ENCODE measurements at regions not wholly inside any gene's neighbourhood (a gene's known extent, or its start where the extent isn't known, plus 50 kb on each side); places are given as distances from the start of the nearest gene placed in this dataset.

- H3K36me3 ChIP-seq (ENCODE audit: control insufficient read depth, insufficient read depth, low read length) = no peaks in the 10 kb centered on the region
- H3K27ac ChIP-seq (ENCODE audit: low read depth, low read length) = no peak overlapping the region
- H3K4me1 ChIP-seq (ENCODE audit: control insufficient read depth, insufficient read depth, low read length) = no peaks in the 10 kb centered on the region
- H3K9ac ChIP-seq (ENCODE audit: low read depth, low read length) = no peak overlapping the region
- H3K9me3 ChIP-seq (ENCODE audit: control insufficient read depth, insufficient read depth, low read length) = no peaks in the 10 kb centered on the region
- H3K4me3 ChIP-seq (ENCODE audit: low read depth, low read length) = no peak overlapping the region
- H3K27me3 ChIP-seq (ENCODE audit: control insufficient read depth, insufficient read depth, low read length) = no peaks in the 10 kb centered on the region
Observed at GRCh38 chr2:67836866-67837265, 225.9 kb downstream of the C1D start.

GRCh38 chr2:67838205-67838604, 224.6 kb downstream of the C1D start:
- no peak overlapping the region for H3K27ac ChIP-seq (ENCODE audit: low read depth, low read length)
- no peaks in the 10 kb centered on the region for H3K9me3 ChIP-seq (ENCODE audit: control insufficient read depth, insufficient read depth, low read length)
- no peak overlapping the region for H3K9ac ChIP-seq (ENCODE audit: low read depth, low read length)
- H3K36me3 ChIP-seq (ENCODE audit: control insufficient read depth, insufficient read depth, low read length) = no peaks in the 10 kb centered on the region
- no peaks in the 10 kb centered on the region for H3K27me3 ChIP-seq (ENCODE audit: control insufficient read depth, insufficient read depth, low read length)
- H3K4me1 ChIP-seq (ENCODE audit: control insufficient read depth, insufficient read depth, low read length) = no peaks in the 10 kb centered on the region
- no peak overlapping the region for H3K4me3 ChIP-seq (ENCODE audit: low read depth, low read length)

GRCh38 chr2:67839242-67839641, 223.6 kb downstream of the C1D start:
- Histone ChIP-seq H3K36me3 (ENCODE audit: control insufficient read depth, insufficient read depth, low read length) (no peaks in the 10 kb centered on the region), H3K4me3 (ENCODE audit: low read depth, low read length) (no peak overlapping the region), H3K9ac (ENCODE audit: low read depth, low read length) (no peak overlapping the region), H3K9me3 (ENCODE audit: control insufficient read depth, insufficient read depth, low read length) (no peaks in the 10 kb centered on the region), H3K4me1 (ENCODE audit: control insufficient read depth, insufficient read depth, low read length) (no peaks in the 10 kb centered on the region), H3K27me3 (ENCODE audit: control insufficient read depth, insufficient read depth, low read length) (no peaks in the 10 kb centered on the region), H3K27ac (ENCODE audit: low read depth, low read length) (no peak overlapping the region)

GRCh38 chr2:67839668-67840067, 223.1 kb downstream of the C1D start:
- Histone ChIP-seq H3K27ac (ENCODE audit: low read depth, low read length) (no peak overlapping the region), H3K4me1 (ENCODE audit: control insufficient read depth, insufficient read depth, low read length) (no peaks in the 10 kb centered on the region), H3K36me3 (ENCODE audit: control insufficient read depth, insufficient read depth, low read length) (no peaks in the 10 kb centered on the region), H3K9ac (ENCODE audit: low read depth, low read length) (no peak overlapping the region), H3K9me3 (ENCODE audit: control insufficient read depth, insufficient read depth, low read length) (no peaks in the 10 kb centered on the region), H3K27me3 (ENCODE audit: control insufficient read depth, insufficient read depth, low read length) (no peaks in the 10 kb centered on the region), H3K4me3 (ENCODE audit: low read depth, low read length) (no peak overlapping the region)

- Histone ChIP-seq H3K4me1 (ENCODE audit: control insufficient read depth, insufficient read depth, low read length) (peaks cover 2% of the 10 kb centered on the region; the same call in 1 of the 2 replicates), H3K9ac (ENCODE audit: low read depth, low read length) (no peak overlapping the region), H3K27me3 (ENCODE audit: control insufficient read depth, insufficient read depth, low read length) (no peaks in the 10 kb centered on the region), H3K36me3 (ENCODE audit: control insufficient read depth, insufficient read depth, low read length) (no peaks in the 10 kb centered on the region), H3K27ac (ENCODE audit: low read depth, low read length) (no peak overlapping the region), H3K4me3 (ENCODE audit: low read depth, low read length) (no peak overlapping the region), H3K9me3 (ENCODE audit: control insufficient read depth, insufficient read depth, low read length) (no peaks in the 10 kb centered on the region)
Observed at GRCh38 chr2:67840460-67841068, 222.2 kb downstream of the C1D start.

- Histone ChIP-seq H3K36me3 (ENCODE audit: control insufficient read depth, insufficient read depth, low read length) (no peaks in the 10 kb centered on the region), H3K4me3 (ENCODE audit: low read depth, low read length) (no peak overlapping the region)
Observed at GRCh38 chr2:67841711-67842110, 221.1 kb downstream of the C1D start.

GRCh38 chr2:67842375-67842959, 220.3 kb downstream of the C1D start:
- Histone ChIP-seq H3K9ac (ENCODE audit: low read depth, low read length) (no peak overlapping the region), H3K27me3 (ENCODE audit: control insufficient read depth, insufficient read depth, low read length) (no peaks in the 10 kb centered on the region), H3K9me3 (ENCODE audit: control insufficient read depth, insufficient read depth, low read length) (no peaks in the 10 kb centered on the region), H3K27ac (ENCODE audit: low read depth, low read length) (no peak overlapping the region), H3K36me3 (ENCODE audit: control insufficient read depth, insufficient read depth, low read length) (no peaks in the 10 kb centered on the region), H3K4me3 (ENCODE audit: low read depth, low read length) (no peak overlapping the region), H3K4me1 (ENCODE audit: control insufficient read depth, insufficient read depth, low read length) (peaks cover 9% of the 10 kb centered on the region)

More at GRCh38 chr2:67841711-67842110, 221.1 kb downstream of the C1D start:
- H3K4me1 ChIP-seq (ENCODE audit: control insufficient read depth, insufficient read depth, low read length) = peaks cover 9% of the 10 kb centered on the region
- no peak overlapping the region for H3K9ac ChIP-seq (ENCODE audit: low read depth, low read length)
- no peaks in the 10 kb centered on the region for H3K27me3 ChIP-seq (ENCODE audit: control insufficient read depth, insufficient read depth, low read length)
- no peaks in the 10 kb centered on the region for H3K9me3 ChIP-seq (ENCODE audit: control insufficient read depth, insufficient read depth, low read length)
- H3K27ac ChIP-seq (ENCODE audit: low read depth, low read length) = no peak overlapping the region

- H3K9me3 ChIP-seq (ENCODE audit: control insufficient read depth, insufficient read depth, low read length) = no peaks in the 10 kb centered on the region
- H3K36me3 ChIP-seq (ENCODE audit: control insufficient read depth, insufficient read depth, low read length) = no peaks in the 10 kb centered on the region
- H3K9ac ChIP-seq (ENCODE audit: low read depth, low read length) = no peak overlapping the region
- no peaks in the 10 kb centered on the region for H3K27me3 ChIP-seq (ENCODE audit: control insufficient read depth, insufficient read depth, low read length)
- no peak overlapping the region for H3K27ac ChIP-seq (ENCODE audit: low read depth, low read length)
- peaks cover 9% of the 10 kb centered on the region for H3K4me1 ChIP-seq (ENCODE audit: control insufficient read depth, insufficient read depth, low read length)
- H3K4me3 ChIP-seq (ENCODE audit: low read depth, low read length) = no peak overlapping the region
Observed at GRCh38 chr2:67844024-67844540, 218.7 kb downstream of the C1D start.

- Histone ChIP-seq H3K9me3 (ENCODE audit: control insufficient read depth, insufficient read depth, low read length) (no peaks in the 10 kb centered on the region), H3K27me3 (ENCODE audit: control insufficient read depth, insufficient read depth, low read length) (no peaks in the 10 kb centered on the region), H3K9ac (ENCODE audit: low read depth, low read length) (no peak overlapping the region), H3K4me3 (ENCODE audit: low read depth, low read length) (no peak overlapping the region), H3K4me1 (ENCODE audit: control insufficient read depth, insufficient read depth, low read length) (peaks cover 9% of the 10 kb centered on the region), H3K36me3 (ENCODE audit: control insufficient read depth, insufficient read depth, low read length) (no peaks in the 10 kb centered on the region), H3K27ac (ENCODE audit: low read depth, low read length) (no peak overlapping the region)
Observed at GRCh38 chr2:67845621-67846369, 217.0 kb downstream of the C1D start.

GRCh38 chr2:67846370-67847070, 216.3 kb downstream of the C1D start:
- Histone ChIP-seq H3K4me3 (ENCODE audit: low read depth, low read length) (no peak overlapping the region), H3K9me3 (ENCODE audit: control insufficient read depth, insufficient read depth, low read length) (no peaks in the 10 kb centered on the region), H3K9ac (ENCODE audit: low read depth, low read length) (no peak overlapping the region), H3K4me1 (ENCODE audit: control insufficient read depth, insufficient read depth, low read length) (peaks cover 9% of the 10 kb centered on the region), H3K36me3 (ENCODE audit: control insufficient read depth, insufficient read depth, low read length) (no peaks in the 10 kb centered on the region), H3K27me3 (ENCODE audit: control insufficient read depth, insufficient read depth, low read length) (no peaks in the 10 kb centered on the region), H3K27ac (ENCODE audit: low read depth, low read length) (no peak overlapping the region)
